Caco-2 (cell line): ENCODE measurements at regions not wholly inside any gene's neighbourhood (a gene's known extent, or its start where the extent isn't known, plus 50 kb on each side); places are given as distances from the start of the nearest gene placed in this dataset.

Experiments
- BruUV-seq: library from RNA; stranded (reverse); fragments of 400-500 nt; replicated peaks from 2 replicates; lab custom pipeline; 2021; lab: Mats Ljungman, UMichigan
- CTCF ChIA-PET: fragments of 300-600 bp; sonication (Branson Sonifier 250); formaldehyde crosslinking; loops from one replicate; lab custom pipeline; 2022; ENCODE audit warnings: antibody characterized with exemption; lab: Charles Lee
- POLR2A ChIA-PET: fragments of 300-600 bp; sonication (Branson Sonifier 250); formaldehyde crosslinking; loops from one replicate; lab custom pipeline; 2022; ENCODE audit warnings: antibody characterized with exemption; lab: Charles Lee
- DNase-seq, 2 experiments: peaks; one replicate each; pipeline versions ENCODE4 v3.0.0 to v3.0.0-alpha.2; 2020 to 2022
- H3K27me3 ChIP-seq: replicated peaks from 2 replicates; pipeline ENCODE4 v1.6.0; 2011; ENCODE audit warnings: low read length; ENCODE audit not compliant: control insufficient read depth, insufficient read depth
- H3K36me3 ChIP-seq: 2 replicates; pipeline ENCODE4 v1.5.1; 2011; ENCODE audit warnings: low read length; ENCODE audit not compliant: control insufficient read depth, insufficient read depth
- H3K4me1 ChIP-seq: fragments of 250-450 bp; sonication (Bioruptor Pico); 2 replicates; pipeline ENCODE4 v1.5.1; 2020; ENCODE audit warnings: mild to moderate bottlenecking
- H3K4me3 ChIP-seq: 2 replicates; pipeline ENCODE4 v1.5.1; 2011; ENCODE audit warnings: low read depth, mild to moderate bottlenecking, control low read depth, low read length
- H3K9me3 ChIP-seq: fragments of 250-450 bp; sonication (Bioruptor Pico); 2 replicates; pipeline ENCODE4 v1.5.1; 2020; ENCODE audit warnings: mild to moderate bottlenecking, moderate library complexity
- H3K27ac Mint-ChIP-seq: one replicate; pipeline ENCODE4 v1.8.0; 2022; ENCODE audit warnings: mixed read lengths; ENCODE audit not compliant: unreplicated experiment
- H3K27me3 Mint-ChIP-seq: one replicate; pipeline ENCODE4 v1.8.0; 2022; ENCODE audit warnings: mixed read lengths; ENCODE audit not compliant: insufficient read depth, unreplicated experiment
- H3K36me3 Mint-ChIP-seq: one replicate; pipeline ENCODE4 v1.8.0; 2022; ENCODE audit warnings: mild to moderate bottlenecking, mixed read lengths; ENCODE audit not compliant: insufficient read depth, unreplicated experiment
- H3K4me1 Mint-ChIP-seq: one replicate; pipeline ENCODE4 v1.8.0; 2022; ENCODE audit warnings: low read depth, mixed read lengths; ENCODE audit not compliant: unreplicated experiment
- H3K4me3 Mint-ChIP-seq: one replicate; pipeline ENCODE4 v1.8.0; 2022; ENCODE audit warnings: mild to moderate bottlenecking, moderate library complexity, mixed read lengths; ENCODE audit not compliant: unreplicated experiment
- H3K9me3 Mint-ChIP-seq: one replicate; pipeline ENCODE4 v1.8.0; 2022; ENCODE audit warnings: mixed read lengths; ENCODE audit not compliant: unreplicated experiment
- CTCF ChIP-seq, 2 experiments: fragments of 200-600 bp in 1 of 2; IDR thresholded peaks; 1 replicate in 1 of 2; 2 replicates in 1 of 2; pipeline versions ENCODE4 v1.5.1 to v1.8.0; 2011 to 2022; ENCODE audit warnings: antibody characterized with exemption in 1 of 2, control low read depth in 1 of 2, inconsistent platforms in 1 of 2, low read depth in 1 of 2, low read length in 1 of 2, mild to moderate bottlenecking in 1 of 2, moderate library complexity in 1 of 2; ENCODE audit not compliant: insufficient read depth in 1 of 2, severe bottlenecking in 1 of 2, unreplicated experiment in 1 of 2
- intact Hi-C: fragments of 100-400 bp; cut with micrococcal nuclease; formaldehyde crosslinking; loops from one replicate; pipeline ENCODE4 v1.10.0; 2022; ENCODE audit not compliant: unreplicated experiment

- no peaks in the 10 kb centered on the region for H3K9me3 Mint-ChIP-seq
Measured at GRCh38 chrX:148203531-148203930, 222.4 kb downstream of the FMR1NB start.

DNA sequence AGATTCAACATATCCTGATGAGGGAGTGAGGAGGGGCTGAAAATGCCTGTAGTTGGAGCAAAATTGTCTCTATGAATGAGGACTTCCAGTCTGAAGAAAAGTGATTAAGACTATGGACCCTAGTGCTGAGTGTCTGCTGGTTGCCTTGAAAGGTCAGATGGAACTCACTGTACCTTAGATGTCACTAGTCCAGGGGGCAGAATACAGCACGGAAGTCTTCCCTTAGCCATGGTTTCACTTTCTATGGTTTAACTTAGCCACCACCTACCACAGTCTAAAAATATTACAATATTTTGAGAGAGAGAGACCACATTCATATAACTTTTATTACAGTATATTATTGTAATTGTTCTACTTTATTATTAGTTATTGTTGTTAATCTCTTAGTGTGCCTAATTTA, 223.1 kb downstream of the FMR1NB start:
- BruUV-seq: no TSS peak
- CTCF ChIA-PET: no interaction called here
- no peaks in the 10 kb centered on the region for H3K9me3 Mint-ChIP-seq

More at GRCh38 chrX:148203531-148203930, 222.4 kb downstream of the FMR1NB start:
- BruUV-seq: no TSS peak
- DNase-seq: no peak
- Histone ChIP-seq H3K27me3 (no peaks in the 10 kb centered on the region), H3K4me1 (no peaks in the 10 kb centered on the region), H3K9me3 (no peaks in the 10 kb centered on the region), H3K4me3 (no peak overlapping the region), H3K36me3 (no peaks in the 10 kb centered on the region)
- H3K4me1 Mint-ChIP-seq: no peaks in the 10 kb centered on the region
- ChIA-PET CTCF (interaction anchor here (0.6 kb wide), 1 partner anchor 403 kb away, joined by 3 read pairs; no protein-coding TSS in a partner anchor), POLR2A (no interaction called here)
- H3K27ac Mint-ChIP-seq: no peak overlapping the region
- H3K27me3 Mint-ChIP-seq: no peaks in the 10 kb centered on the region
- H3K4me3 Mint-ChIP-seq: no peak overlapping the region
- no peaks in the 10 kb centered on the region for H3K36me3 Mint-ChIP-seq
- TF ChIP-seq CTCF (IDR thresholded peaks at IDR 0.05; ENCODE audit: insufficient read depth in 1 of 2, low read depth in 1 of 2, low read length in 1 of 2, severe bottlenecking in 1 of 2, unreplicated experiment in 1 of 2): no peak
- intact Hi-C loops: no loop called here

GRCh38 chrX:148214786-148215185, 233.6 kb downstream of the FMR1NB start:
- BruUV-seq: no TSS peak

More for the DNA sequence above, 223.1 kb downstream of the FMR1NB start:
- Mint-ChIP-seq H3K36me3 (no peaks in the 10 kb centered on the region), H3K27me3 (no peaks in the 10 kb centered on the region), H3K27ac (no peak overlapping the region), H3K4me1 (no peaks in the 10 kb centered on the region), H3K4me3 (no peak overlapping the region)
- intact Hi-C loops: no loop called here
- no peak for TF ChIP-seq CTCF (IDR thresholded peaks at IDR 0.05; ENCODE audit: insufficient read depth in 1 of 2, low read depth in 1 of 2, low read length in 1 of 2, severe bottlenecking in 1 of 2, unreplicated experiment in 1 of 2)
- POLR2A ChIA-PET: no interaction called here
- no peaks in the 10 kb centered on the region for H3K27me3 ChIP-seq
- H3K4me3 ChIP-seq: no peak overlapping the region
- H3K36me3 ChIP-seq: no peaks in the 10 kb centered on the region
- DNase-seq: no peak
- H3K4me1 ChIP-seq: no peaks in the 10 kb centered on the region
- no peaks in the 10 kb centered on the region for H3K9me3 ChIP-seq

More at GRCh38 chrX:148214786-148215185, 233.6 kb downstream of the FMR1NB start:
- TF ChIP-seq CTCF (IDR thresholded peaks at IDR 0.05; ENCODE audit: insufficient read depth in 1 of 2, low read depth in 1 of 2, low read length in 1 of 2, severe bottlenecking in 1 of 2, unreplicated experiment in 1 of 2): no peak
- Histone ChIP-seq H3K36me3 (no peaks in the 10 kb centered on the region), H3K27me3 (no peaks in the 10 kb centered on the region), H3K4me3 (no peak overlapping the region), H3K9me3 (no peaks in the 10 kb centered on the region), H3K4me1 (no peaks in the 10 kb centered on the region)
- ChIA-PET POLR2A (no interaction called here), CTCF (no interaction called here)
- Mint-ChIP-seq H3K27ac (no peak overlapping the region), H3K36me3 (no peaks in the 10 kb centered on the region), H3K4me1 (no peaks in the 10 kb centered on the region), H3K9me3 (no peaks in the 10 kb centered on the region), H3K4me3 (no peak overlapping the region), H3K27me3 (no peaks in the 10 kb centered on the region)
- no peak for DNase-seq
- intact Hi-C loops: no loop called here
